ENCODE measurements at regions not wholly inside any gene's neighbourhood (a gene's known extent, or its start where the extent isn't known, plus 50 kb on each side); places are given as distances from the start of the nearest gene placed in this dataset.
"Not testable (repeated sequence)": the region's sequence is repeated elsewhere in the genome, so short reads cannot be mapped to it uniquely, and the experiment has no call there.

DNA sequence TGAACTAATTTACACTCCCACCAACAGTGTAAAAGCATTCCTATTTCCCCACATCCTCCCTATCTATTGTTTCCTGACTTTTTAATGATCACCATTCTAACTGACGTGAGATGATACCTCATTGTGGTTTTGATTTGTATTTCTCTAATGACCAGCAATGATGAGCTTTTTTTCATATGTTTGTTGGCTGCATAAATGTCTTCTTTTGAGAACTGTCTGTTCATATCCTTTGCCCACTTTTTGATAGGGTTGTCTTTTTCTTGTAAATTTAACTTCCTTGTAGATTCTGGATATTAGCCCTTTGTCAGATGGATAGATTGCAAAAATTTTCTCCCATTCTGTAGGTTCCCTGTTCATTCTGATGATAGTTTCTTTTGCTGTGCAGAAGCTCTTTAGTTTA lies 251.3 kb downstream of the PTGER3 start:
- not testable (repeated sequence) for H3K36me3 ChIP-seq (ENCODE audit: control insufficient read depth, insufficient read depth, low read length); H3K4me3 ChIP-seq (ENCODE audit: insufficient read depth, low read depth, low read length); H3K27ac ChIP-seq (ENCODE audit: insufficient read depth, low read depth, low read length, poor library complexity, severe bottlenecking); H3K27me3 ChIP-seq (ENCODE audit: control insufficient read depth, insufficient read depth, low read length, poor library complexity, severe bottlenecking); H3K4me1 ChIP-seq (ENCODE audit: control insufficient read depth, insufficient read depth, low read length); H3K9me3 ChIP-seq (ENCODE audit: control insufficient read depth, low read length)
- 95 to 100% methylated on average over 1 of the region's 1 CpG for WGBS, 2 experiments

DNA sequence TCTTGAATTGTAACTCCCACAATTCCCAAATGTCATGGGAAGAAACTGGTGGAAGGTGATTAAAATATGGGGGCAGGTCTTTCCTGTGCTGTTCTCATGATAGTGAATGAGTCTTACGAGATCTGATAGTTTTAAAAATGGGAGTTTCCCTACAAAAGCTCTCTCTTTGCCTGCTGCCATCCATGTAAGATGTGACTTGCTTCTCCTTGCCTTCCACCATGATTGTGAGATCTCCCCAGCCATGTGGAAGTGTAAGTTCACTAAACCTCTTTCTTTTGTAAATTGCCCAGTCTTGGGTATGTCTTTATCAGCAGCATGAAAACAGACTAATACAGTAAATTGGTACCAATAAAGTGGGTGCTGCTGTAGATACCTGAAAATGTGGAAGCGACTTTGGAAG lies 245.0 kb downstream of the PTGER3 start:
- H3K27me3 ChIP-seq (ENCODE audit: control insufficient read depth, insufficient read depth, low read length, poor library complexity, severe bottlenecking); H3K36me3 ChIP-seq (ENCODE audit: control insufficient read depth, insufficient read depth, low read length); H3K27ac ChIP-seq (ENCODE audit: insufficient read depth, low read depth, low read length, poor library complexity, severe bottlenecking); H3K4me1 ChIP-seq (ENCODE audit: control insufficient read depth, insufficient read depth, low read length); H3K4me3 ChIP-seq (ENCODE audit: insufficient read depth, low read depth, low read length); H3K9me3 ChIP-seq (ENCODE audit: control insufficient read depth, low read length): not testable (repeated sequence)
- 86 to 97% methylated on average over 2 of the region's 2 CpGs for WGBS, 2 experiments

DNA sequence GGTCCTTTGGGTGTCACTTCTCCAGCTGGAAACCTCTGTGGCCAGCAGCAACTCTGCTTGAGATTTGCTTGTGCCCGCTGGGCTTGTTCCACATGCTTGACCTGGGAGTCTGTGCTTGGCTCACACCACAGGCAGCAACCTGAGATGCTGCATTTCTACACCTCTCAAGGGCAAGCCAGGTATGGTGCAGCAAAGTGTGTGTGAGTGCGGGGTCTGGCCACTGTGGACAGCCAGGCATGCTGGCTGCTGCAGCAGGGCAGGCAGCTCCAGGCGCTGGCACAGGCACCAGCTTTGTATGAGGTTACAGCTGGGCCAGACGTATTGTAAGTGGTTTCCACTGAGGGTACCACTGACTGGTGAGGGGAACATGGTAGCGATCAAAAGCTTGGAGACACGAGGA lies 242.0 kb downstream of the PTGER3 start:
- Histone ChIP-seq H3K4me1 (ENCODE audit: control insufficient read depth, insufficient read depth, low read length) (no peaks in the 10 kb centered on the region), H3K27me3 (ENCODE audit: control insufficient read depth, insufficient read depth, low read length, poor library complexity, severe bottlenecking) (no peaks in the 10 kb centered on the region), H3K27ac (ENCODE audit: insufficient read depth, low read depth, low read length, poor library complexity, severe bottlenecking) (no peak overlapping the region), H3K9me3 (ENCODE audit: control insufficient read depth, low read length) (no peaks in the 10 kb centered on the region), H3K4me3 (ENCODE audit: insufficient read depth, low read depth, low read length) (no peak overlapping the region), H3K36me3 (ENCODE audit: control insufficient read depth, insufficient read depth, low read length) (no peaks in the 10 kb centered on the region)
- WGBS, 2 experiments: 94% methylated on average over 6 of the region's 6 CpGs

- WGBS, 2 experiments: 59 to 61% methylated on average over 3 of the region's 3 CpGs
- no peaks in the 10 kb centered on the region for H3K9me3 ChIP-seq (ENCODE audit: control insufficient read depth, low read length)
- no peak overlapping the region for H3K27ac ChIP-seq (ENCODE audit: insufficient read depth, low read depth, low read length, poor library complexity, severe bottlenecking)
- H3K4me1 ChIP-seq (ENCODE audit: control insufficient read depth, insufficient read depth, low read length): no peaks in the 10 kb centered on the region
- H3K4me3 ChIP-seq (ENCODE audit: insufficient read depth, low read depth, low read length): no peak overlapping the region
- no peaks in the 10 kb centered on the region for H3K36me3 ChIP-seq (ENCODE audit: control insufficient read depth, insufficient read depth, low read length)
- H3K27me3 ChIP-seq (ENCODE audit: control insufficient read depth, insufficient read depth, low read length, poor library complexity, severe bottlenecking): no peaks in the 10 kb centered on the region
These were observed 240.4 kb downstream of the PTGER3 start for GRCh38 chr1:70807088-70807664.

DNA sequence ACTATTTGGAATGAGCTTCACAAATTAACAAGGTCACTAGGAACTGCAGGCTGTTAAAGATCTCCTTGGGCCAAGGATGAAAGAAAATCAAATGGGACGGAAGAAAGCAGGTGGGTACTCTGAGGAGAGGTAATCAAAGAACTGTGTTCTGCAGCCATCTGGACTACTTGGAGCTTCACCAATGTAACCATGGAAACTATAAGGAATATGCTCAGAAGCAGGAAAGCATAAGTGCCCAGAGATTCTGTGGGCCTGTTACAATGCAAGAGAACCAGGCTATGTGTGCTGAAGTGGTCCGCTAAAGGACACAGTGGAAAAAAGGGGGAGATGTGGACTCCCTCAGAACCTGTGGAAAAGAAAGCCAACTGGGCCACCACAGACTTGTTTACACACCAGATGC lies 238.5 kb downstream of the PTGER3 start:
- H3K36me3 ChIP-seq (ENCODE audit: control insufficient read depth, insufficient read depth, low read length): no peaks in the 10 kb centered on the region
- no peaks in the 10 kb centered on the region for H3K9me3 ChIP-seq (ENCODE audit: control insufficient read depth, low read length)
- WGBS, 2 experiments: 96 to 98% methylated on average over 2 of the region's 2 CpGs
- H3K27me3 ChIP-seq (ENCODE audit: control insufficient read depth, insufficient read depth, low read length, poor library complexity, severe bottlenecking): no peaks in the 10 kb centered on the region
- H3K27ac ChIP-seq (ENCODE audit: insufficient read depth, low read depth, low read length, poor library complexity, severe bottlenecking): no peak overlapping the region
- H3K4me3 ChIP-seq (ENCODE audit: insufficient read depth, low read depth, low read length): no peak overlapping the region
- H3K4me1 ChIP-seq (ENCODE audit: control insufficient read depth, insufficient read depth, low read length): no peaks in the 10 kb centered on the region

DNA sequence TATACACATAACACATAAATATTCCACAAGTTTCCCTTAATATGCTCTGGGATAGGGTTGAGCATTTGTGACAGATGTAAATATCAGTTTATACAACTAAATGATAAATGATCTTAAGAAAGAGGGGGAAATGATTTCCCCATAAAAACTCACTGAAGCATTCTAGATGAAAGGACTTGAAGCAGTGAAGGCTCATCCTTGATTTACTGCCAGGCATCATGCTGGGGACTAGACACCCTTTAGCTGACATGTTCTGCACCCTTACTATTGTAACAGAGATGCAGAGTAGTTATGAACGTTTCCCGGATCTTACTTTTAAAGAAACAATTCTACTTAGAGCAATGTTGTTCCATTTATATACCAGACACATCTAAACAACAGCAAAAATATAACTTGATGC lies 235.8 kb downstream of the PTGER3 start:
- Histone ChIP-seq H3K4me3 (ENCODE audit: insufficient read depth, low read depth, low read length) (no peak overlapping the region), H3K27ac (ENCODE audit: insufficient read depth, low read depth, low read length, poor library complexity, severe bottlenecking) (no peak overlapping the region), H3K36me3 (ENCODE audit: control insufficient read depth, insufficient read depth, low read length) (no peaks in the 10 kb centered on the region), H3K4me1 (ENCODE audit: control insufficient read depth, insufficient read depth, low read length) (no peaks in the 10 kb centered on the region), H3K9me3 (ENCODE audit: control insufficient read depth, low read length) (no peaks in the 10 kb centered on the region), H3K27me3 (ENCODE audit: control insufficient read depth, insufficient read depth, low read length, poor library complexity, severe bottlenecking) (no peaks in the 10 kb centered on the region)
- 79 to 93% methylated on average over 2 of the region's 2 CpGs for WGBS, 2 experiments

DNA sequence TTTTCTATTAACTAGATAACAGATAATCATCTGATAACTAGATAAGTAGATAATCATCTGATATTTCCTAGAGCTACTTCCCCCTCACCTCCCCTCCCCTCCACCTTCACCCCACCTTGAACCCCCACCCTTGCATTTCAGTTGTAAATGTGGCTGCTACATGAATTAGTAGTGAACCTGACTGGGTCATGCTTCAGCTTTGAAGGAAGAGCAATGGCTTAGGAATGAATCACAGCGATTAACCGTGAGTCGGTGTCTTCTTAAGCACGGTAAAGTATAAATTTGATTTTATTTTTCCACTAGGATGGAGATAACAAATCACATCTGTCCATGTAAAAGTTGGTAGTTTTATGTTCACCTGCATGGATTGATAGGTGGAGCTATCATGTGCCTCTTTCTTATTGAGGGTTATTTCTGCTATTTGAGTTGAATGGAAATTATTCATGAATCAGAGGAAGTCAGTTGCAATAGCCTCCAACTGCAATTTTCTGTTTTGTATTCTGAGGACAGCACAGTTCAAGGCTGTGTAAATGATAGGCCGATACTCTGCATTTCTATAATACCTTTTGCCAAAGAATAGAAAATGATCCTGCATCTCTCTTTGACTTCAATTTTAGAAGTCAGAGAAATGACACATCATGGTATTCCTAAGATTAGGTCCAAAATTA lies 235.0 kb downstream of the PTGER3 start:
- Histone ChIP-seq H3K36me3 (ENCODE audit: control insufficient read depth, insufficient read depth, low read length) (no peaks in the 10 kb centered on the region), H3K27ac (ENCODE audit: insufficient read depth, low read depth, low read length, poor library complexity, severe bottlenecking) (no peak overlapping the region), H3K27me3 (ENCODE audit: control insufficient read depth, insufficient read depth, low read length, poor library complexity, severe bottlenecking) (no peaks in the 10 kb centered on the region), H3K4me3 (ENCODE audit: insufficient read depth, low read depth, low read length) (no peak overlapping the region), H3K4me1 (ENCODE audit: control insufficient read depth, insufficient read depth, low read length) (no peaks in the 10 kb centered on the region), H3K9me3 (ENCODE audit: control insufficient read depth, low read length) (no peaks in the 10 kb centered on the region)
- 82 to 84% methylated on average over 5 of the region's 5 CpGs for WGBS, 2 experiments

DNA sequence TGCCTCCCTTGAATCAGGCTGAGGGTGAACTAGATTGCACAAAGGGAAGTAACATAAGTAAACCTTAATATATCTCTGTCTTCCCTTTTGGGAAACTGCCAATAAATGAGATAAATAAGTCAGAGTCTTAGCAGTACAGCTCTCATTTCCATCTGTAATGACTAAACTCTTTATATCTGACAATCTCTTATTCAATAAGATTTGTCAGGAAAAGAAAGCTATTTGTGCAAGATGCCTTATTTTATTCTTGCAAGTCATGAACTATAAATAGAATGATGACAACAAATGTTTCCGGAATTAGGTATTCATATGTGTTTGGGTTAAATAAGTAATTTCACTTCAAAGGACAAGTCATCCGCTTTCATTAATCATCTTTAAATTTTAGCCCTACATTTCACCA lies 229.2 kb downstream of the PTGER3 start:
- H3K4me1 ChIP-seq (ENCODE audit: control insufficient read depth, insufficient read depth, low read length): no peaks in the 10 kb centered on the region
- H3K27me3 ChIP-seq (ENCODE audit: control insufficient read depth, insufficient read depth, low read length, poor library complexity, severe bottlenecking): no peaks in the 10 kb centered on the region
- H3K9me3 ChIP-seq (ENCODE audit: control insufficient read depth, low read length): no peaks in the 10 kb centered on the region
- H3K4me3 ChIP-seq (ENCODE audit: insufficient read depth, low read depth, low read length): no peak overlapping the region
- 92 to 95% methylated on average over 1 of the region's 2 CpGs for WGBS, 2 experiments
- no peaks in the 10 kb centered on the region for H3K36me3 ChIP-seq (ENCODE audit: control insufficient read depth, insufficient read depth, low read length)
- no peak overlapping the region for H3K27ac ChIP-seq (ENCODE audit: insufficient read depth, low read depth, low read length, poor library complexity, severe bottlenecking)

GRCh38 chr1:70819231-70819630 lies 228.4 kb downstream of the PTGER3 start:
- no peaks in the 10 kb centered on the region for H3K36me3 ChIP-seq (ENCODE audit: control insufficient read depth, insufficient read depth, low read length)
- WGBS, 2 experiments: 91 to 93% methylated on average over 2 of the region's 2 CpGs

DNA sequence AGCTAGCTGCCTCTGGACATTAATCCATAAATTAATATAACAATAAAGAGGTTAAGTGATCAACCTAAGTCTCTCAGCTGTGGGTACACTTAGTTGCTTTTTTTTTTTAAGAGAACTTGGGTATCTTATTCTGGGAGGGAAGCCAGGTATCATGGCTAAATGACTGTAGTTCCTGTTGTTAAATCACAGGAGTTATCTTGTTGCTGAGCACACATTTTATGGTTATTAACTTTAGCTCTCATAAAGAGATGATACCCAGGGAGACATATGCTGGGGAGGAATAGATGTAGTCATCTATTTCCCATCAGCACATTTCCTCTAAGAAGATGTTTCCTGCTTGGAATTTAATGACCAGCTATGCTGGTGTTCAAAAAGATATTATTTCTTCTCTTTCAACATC lies 227.8 kb downstream of the PTGER3 start:
- Histone ChIP-seq H3K9me3 (ENCODE audit: control insufficient read depth, low read length) (no peaks in the 10 kb centered on the region), H3K4me1 (ENCODE audit: control insufficient read depth, insufficient read depth, low read length) (no peaks in the 10 kb centered on the region), H3K27me3 (ENCODE audit: control insufficient read depth, insufficient read depth, low read length, poor library complexity, severe bottlenecking) (no peaks in the 10 kb centered on the region), H3K4me3 (ENCODE audit: insufficient read depth, low read depth, low read length) (no peak overlapping the region), H3K36me3 (ENCODE audit: control insufficient read depth, insufficient read depth, low read length) (no peaks in the 10 kb centered on the region), H3K27ac (ENCODE audit: insufficient read depth, low read depth, low read length, poor library complexity, severe bottlenecking) (no peak overlapping the region)

More at GRCh38 chr1:70819231-70819630, 228.4 kb downstream of the PTGER3 start:
- H3K27me3 ChIP-seq (ENCODE audit: control insufficient read depth, insufficient read depth, low read length, poor library complexity, severe bottlenecking): no peaks in the 10 kb centered on the region
- no peaks in the 10 kb centered on the region for H3K4me1 ChIP-seq (ENCODE audit: control insufficient read depth, insufficient read depth, low read length)
- H3K4me3 ChIP-seq (ENCODE audit: insufficient read depth, low read depth, low read length): no peak overlapping the region
- no peaks in the 10 kb centered on the region for H3K9me3 ChIP-seq (ENCODE audit: control insufficient read depth, low read length)
- H3K27ac ChIP-seq (ENCODE audit: insufficient read depth, low read depth, low read length, poor library complexity, severe bottlenecking): no peak overlapping the region

DNA sequence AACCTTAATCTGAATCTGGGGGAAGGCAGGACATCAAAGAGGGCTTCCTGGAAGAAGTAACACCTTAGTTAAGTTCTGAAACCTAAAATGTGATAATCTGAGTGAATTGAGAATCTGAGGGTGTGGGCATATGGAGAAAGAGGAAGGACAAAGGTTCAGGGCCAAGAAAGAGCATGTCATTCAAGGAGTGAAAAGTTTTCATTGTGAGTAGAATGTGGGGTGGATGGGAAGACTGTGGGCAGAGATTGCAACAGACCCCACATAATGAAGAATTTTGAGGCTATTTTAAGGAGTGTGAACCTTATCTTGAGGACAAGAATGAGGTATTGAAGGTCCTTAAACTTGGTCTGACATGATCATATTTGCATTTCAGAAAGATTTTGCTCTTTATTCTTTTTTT lies 227.2 kb downstream of the PTGER3 start:
- Histone ChIP-seq H3K36me3 (ENCODE audit: control insufficient read depth, insufficient read depth, low read length) (no peaks in the 10 kb centered on the region), H3K27ac (ENCODE audit: insufficient read depth, low read depth, low read length, poor library complexity, severe bottlenecking) (no peak overlapping the region), H3K27me3 (ENCODE audit: control insufficient read depth, insufficient read depth, low read length, poor library complexity, severe bottlenecking) (no peaks in the 10 kb centered on the region), H3K4me1 (ENCODE audit: control insufficient read depth, insufficient read depth, low read length) (no peaks in the 10 kb centered on the region), H3K9me3 (ENCODE audit: control insufficient read depth, low read length) (no peaks in the 10 kb centered on the region), H3K4me3 (ENCODE audit: insufficient read depth, low read depth, low read length) (no peak overlapping the region)

All from ectodermal cell (in vitro differentiated cells).